ENCODE measurements at regions not wholly inside any gene's neighbourhood (a gene's known extent, or its start where the extent isn't known, plus 50 kb on each side); places are given as distances from the start of the nearest gene placed in this dataset.
"Not testable (repeated sequence)": the region's sequence is repeated elsewhere in the genome, so short reads cannot be mapped to it uniquely, and the experiment has no call there.

DNA sequence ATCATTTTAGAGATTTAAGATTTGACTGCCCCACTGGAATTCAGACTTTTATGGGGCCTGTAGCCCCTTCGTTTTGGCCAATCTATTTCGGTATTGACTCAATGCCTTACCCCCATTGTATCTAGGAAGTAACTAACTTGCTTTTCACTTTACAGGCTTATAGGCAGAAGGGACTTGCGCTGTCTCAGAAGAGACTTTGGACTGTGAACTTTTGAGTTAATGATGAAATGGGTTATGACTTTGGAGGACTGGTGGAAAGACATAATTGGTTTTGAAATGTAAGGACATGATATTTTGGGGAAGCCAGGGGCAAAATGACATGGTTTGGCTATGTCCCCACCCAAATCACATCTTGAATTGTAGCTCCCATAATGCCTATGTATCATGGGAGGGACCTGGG lies 463.0 kb upstream of the KLHL1 start:
- no peak for DNase-seq (ENCODE audit: low read depth in 4 of 4, low spot score in 3 of 4)

DNA sequence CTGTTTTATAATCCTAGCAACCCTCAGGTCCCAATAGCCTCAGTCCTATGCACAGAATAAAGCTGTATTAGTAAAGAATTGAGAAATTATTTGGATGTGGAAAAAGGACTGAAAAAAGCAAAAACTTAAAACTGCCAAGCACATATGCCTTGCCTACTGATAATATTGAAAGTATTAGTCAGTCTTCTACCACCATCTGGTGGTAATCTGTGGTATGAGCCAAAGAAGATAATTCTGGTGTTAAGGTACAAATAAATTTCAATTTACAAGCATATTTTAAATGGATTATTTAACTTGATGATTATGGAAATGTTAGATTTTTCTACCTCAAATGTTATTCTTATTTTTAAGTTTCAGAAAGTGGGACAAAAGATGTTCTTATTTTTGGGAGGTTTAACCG lies 460.3 kb upstream of the KLHL1 start:
- DNase-seq (ENCODE audit: low read depth in 4 of 4, low spot score in 3 of 4): peak; percentile 17 to 28 (median 21)

- no peak for DNase-seq (ENCODE audit: low read depth in 4 of 4, low spot score in 3 of 4)
Observed at GRCh38 chr13:70544706-70545105, 436.5 kb upstream of the KLHL1 start.

DNA sequence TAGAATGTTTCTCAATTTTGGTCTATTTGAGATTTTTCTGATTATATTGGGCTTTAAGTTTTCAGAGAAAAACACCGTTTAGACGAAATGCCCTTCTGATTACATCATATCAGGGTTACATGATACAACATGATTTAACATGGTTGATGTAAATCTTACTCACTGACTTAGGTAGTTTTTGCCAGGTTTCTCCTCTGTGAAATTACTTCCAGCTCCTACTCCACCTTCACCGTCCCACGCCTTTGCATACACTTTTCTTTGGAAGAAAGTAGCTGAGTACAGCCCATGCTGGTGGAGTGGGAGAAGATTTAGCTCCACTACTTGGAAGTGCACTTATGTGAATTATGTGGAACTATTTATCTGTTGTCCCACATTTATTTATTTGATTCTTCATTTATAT lies 433.2 kb upstream of the KLHL1 start:
- no peak for DNase-seq (ENCODE audit: low read depth in 4 of 4, low spot score in 3 of 4)

DNA sequence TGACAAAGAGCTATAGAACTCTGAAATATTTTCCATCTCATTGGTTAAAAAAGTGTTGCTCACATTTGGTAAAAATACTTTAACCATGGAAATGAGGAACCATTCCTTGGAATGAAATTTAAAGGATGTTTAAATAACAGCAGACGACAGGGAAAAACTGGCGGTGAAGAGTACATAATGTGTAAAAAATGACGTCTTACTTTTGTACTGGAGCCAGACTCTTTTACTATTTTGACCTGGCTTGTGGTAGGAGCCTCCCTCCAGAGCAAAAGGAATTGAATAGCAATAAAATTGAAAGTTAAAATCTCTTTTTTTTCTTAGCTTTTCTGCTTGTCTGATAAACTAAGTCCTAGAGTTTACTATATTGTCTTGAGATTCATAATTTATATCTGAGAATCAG lies 426.2 kb upstream of the KLHL1 start:
- DNase-seq (ENCODE audit: low read depth in 4 of 4, low spot score in 3 of 4): no peak

DNA sequence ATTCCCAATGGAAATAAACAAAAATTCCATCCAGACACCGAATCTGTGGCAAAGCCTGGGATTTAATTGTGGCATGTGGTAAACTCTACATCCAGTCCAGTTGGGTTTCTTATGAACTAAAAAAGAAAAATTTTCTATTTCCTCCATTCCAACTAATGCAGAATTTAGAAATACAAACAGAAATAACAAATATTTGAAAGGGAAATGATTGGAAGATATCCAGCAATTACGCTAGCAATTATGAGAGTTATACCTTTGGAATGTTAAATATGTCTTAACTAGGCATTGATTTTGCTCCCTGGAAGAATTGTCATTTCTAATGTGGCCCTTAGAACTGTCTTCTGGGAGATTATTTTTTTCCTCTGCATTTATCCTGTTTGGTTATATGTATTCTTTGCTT lies 421.4 kb upstream of the KLHL1 start:
- no peak for DNase-seq (ENCODE audit: low read depth in 4 of 4, low spot score in 3 of 4)

DNA sequence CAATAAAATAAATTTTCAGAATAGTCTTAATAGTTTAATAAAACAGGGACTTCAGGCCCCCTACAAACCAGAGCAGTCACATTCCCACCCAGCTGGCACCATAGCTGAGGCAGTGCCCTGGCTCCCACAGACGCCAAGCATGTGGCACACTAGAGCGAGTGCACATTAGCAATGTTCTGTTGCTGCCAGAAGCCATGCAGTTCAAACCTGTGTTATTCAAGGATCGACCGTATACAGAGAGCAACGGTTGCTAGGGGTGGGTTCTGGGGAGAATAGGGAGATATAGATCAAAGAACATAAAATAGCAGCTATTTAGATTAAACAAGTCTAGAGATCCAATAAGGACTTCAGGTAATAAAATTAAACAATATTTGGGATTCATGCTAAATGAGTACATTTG lies 419.3 kb upstream of the KLHL1 start:
- DNase-seq (ENCODE audit: low read depth in 4 of 4, low spot score in 3 of 4): no peak

DNA sequence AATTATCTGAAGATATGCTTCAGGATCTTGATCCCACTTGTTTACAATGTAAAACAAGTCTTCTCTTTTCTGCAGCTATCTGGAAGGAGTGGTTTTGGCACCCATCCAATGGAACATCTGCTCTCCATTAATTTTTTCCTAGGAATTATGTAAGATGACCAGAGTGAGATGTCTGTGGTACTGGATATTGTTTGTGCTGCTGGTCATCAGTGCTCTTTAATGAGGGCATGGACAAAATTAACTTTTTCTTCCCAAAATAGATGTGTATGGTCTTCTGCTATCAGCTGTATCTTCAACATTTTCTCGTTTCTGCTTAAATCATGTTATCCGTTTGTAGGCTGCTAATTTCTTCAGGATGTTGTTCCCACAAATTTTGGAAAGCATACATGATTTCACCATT lies 415.4 kb upstream of the KLHL1 start:
- no peak for DNase-seq (ENCODE audit: low read depth in 4 of 4, low spot score in 3 of 4)

- DNase-seq (ENCODE audit: low read depth in 4 of 4, low spot score in 3 of 4): no peak
Observed at GRCh38 chr13:70520275-70521036, 412.2 kb upstream of the KLHL1 start.

DNA sequence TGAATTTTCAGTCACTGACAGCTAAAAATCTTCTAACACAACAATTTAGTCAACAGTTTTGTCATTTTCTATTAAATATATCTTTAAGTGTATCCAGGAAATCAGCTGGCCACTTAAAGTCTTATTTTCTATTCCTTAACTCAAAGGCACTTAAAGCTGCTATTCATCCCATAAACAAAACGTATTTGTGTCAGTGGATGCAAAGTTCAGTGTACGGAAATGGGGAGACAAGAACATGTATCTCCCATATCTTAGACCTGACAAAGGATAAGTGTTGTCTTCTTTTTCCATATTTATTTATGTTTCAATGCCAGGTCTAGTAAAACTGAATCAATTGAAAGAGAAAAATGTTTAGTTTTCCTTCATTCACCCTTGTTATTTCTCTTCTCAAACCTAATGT lies 409.8 kb upstream of the KLHL1 start:
- no peak for DNase-seq (ENCODE audit: low read depth in 4 of 4, low spot score in 3 of 4)

GRCh38 chr13:70516226-70516625 lies 408.0 kb upstream of the KLHL1 start:
- no peak for DNase-seq (ENCODE audit: low read depth in 4 of 4, low spot score in 3 of 4)

- not testable (repeated sequence) for DNase-seq (ENCODE audit: low read depth in 4 of 4, low spot score in 3 of 4)
Observed at GRCh38 chr13:70511861-70512417, 403.7 kb upstream of the KLHL1 start.

DNA sequence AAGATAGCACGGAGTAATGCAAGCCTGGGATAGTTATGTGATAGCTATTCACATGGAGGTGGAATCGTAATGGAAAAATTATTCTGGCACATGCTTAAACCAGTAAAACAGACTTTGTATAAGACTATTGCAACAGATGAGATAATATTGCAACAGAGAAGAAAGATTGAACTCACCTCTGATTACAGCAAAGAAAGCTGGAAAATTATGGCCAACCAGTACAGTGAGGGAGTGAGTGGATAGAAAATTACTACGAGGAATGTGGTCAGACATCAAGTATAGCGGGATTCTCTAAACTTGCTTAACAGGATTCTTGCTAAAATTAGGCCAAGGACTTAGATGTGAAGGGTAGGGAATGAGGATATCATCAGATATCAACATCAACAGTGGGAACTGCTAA lies 397.6 kb upstream of the KLHL1 start:
- DNase-seq (ENCODE audit: low read depth in 4 of 4, low spot score in 3 of 4): no peak

DNA sequence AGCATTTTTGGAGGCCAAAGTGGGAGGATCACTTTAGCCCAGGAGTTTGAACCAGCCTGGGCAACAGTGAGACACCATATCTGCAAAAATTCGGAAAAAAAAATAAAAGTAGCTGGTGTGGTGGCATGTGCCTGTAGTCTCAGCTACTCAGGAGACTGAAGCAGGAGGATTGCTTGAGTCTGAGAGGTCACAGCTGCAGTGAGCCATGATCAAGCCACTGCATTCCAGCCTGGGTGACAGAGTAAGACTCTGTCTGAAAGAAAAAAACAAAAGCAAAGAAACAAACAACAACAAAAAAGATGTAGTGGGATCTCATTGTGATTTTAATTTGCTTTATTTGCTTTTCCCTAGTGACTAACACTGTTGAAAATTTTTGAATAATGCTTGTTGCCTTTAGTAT lies 394.7 kb upstream of the KLHL1 start:
- DNase-seq (ENCODE audit: low read depth in 4 of 4, low spot score in 3 of 4): no peak

DNA sequence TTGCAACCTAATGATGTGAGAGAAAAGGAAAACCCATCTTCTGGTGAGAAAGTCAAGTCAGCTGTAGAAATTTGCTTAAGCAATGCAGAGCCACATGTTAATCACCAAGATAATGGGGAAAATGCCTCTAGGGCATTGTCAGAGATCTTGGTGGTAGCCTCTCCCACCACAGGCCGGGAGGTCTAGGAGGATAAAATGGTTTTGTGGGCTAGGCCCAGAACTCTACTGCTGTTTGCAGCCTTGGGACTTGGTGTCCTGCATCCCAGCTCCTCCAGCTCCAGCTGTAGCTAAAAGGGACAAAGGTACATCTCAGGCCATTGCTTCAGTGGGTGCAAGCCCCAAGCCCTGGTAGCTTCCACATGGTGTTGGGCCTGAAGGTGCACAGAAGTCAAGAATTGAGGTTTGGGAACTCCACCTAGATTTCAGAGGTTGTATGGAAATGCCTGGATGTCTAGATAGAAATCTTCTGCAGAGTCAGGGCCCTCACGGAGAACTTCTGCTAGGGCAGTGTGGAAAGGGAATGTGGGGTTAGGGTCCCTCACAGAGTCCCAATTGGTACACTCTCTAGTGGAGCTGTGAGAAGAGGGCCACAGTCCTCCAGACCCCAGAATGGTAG lies 382.2 kb upstream of the KLHL1 start:
- no peak for DNase-seq (ENCODE audit: low read depth in 4 of 4, low spot score in 3 of 4)

- DNase-seq (ENCODE audit: low read depth in 4 of 4, low spot score in 3 of 4): no peak
Observed at GRCh38 chr13:70484931-70485330, 376.7 kb upstream of the KLHL1 start.

GRCh38 chr13:70483599-70484276 lies 375.5 kb upstream of the KLHL1 start:
- no peak for DNase-seq (ENCODE audit: low read depth in 4 of 4, low spot score in 3 of 4)

DNA sequence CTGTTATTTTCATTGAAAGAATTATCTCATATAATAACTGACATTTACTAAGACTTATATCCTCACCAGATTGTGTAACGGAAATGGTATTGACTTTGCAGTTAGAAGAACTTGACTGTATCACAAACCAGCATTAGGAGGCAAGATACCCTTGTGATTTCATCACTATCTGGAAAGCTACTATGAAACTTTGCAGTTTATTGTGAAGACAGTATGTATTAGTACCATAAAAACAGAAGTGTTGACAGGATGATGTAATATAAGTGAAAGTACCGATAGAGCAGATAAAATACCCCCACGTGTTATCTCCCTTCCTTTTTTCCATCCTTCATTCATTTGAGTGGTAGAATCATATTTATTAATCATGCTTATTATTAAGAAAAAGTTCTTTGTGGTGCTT lies 365.7 kb upstream of the KLHL1 start:
- DNase-seq (ENCODE audit: low read depth in 4 of 4, low spot score in 3 of 4): no peak

GRCh38 chr13:70469077-70469476 lies 360.8 kb upstream of the KLHL1 start:
- DNase-seq (ENCODE audit: low read depth in 4 of 4, low spot score in 3 of 4): no peak

DNA sequence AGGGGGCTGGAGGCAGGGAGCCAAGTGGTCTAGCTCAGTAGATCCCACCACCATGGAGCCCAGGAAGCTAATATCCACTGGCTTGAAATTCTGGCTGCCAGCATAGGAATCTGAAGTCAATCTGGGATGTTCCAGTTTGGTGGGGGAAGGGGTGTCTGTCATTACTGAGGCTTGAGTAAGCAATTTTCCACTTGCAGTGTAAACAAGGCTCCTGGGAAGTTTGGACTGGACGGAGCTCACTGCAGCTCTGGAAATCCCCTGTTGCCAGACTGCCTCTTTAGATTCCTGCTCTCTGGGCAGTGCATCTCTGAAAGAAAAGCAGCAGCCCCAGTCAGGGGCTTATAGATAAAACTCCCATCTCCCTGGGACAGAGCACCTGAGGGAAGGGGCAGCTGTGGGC lies 349.2 kb upstream of the KLHL1 start:
- no peak for DNase-seq (ENCODE audit: low read depth in 4 of 4, low spot score in 3 of 4)

GRCh38 chr13:70448820-70449219 lies 340.6 kb upstream of the KLHL1 start:
- DNase-seq (ENCODE audit: low read depth in 4 of 4, low spot score in 3 of 4): no peak

Measured in right renal pelvis (tissue), 4 donors.